UCSD-AML1 (cell line): ENCODE measurements at regions not wholly inside any gene's neighbourhood (a gene's known extent, or its start where the extent isn't known, plus 50 kb on each side); places are given as distances from the start of the nearest gene placed in this dataset.
"Not testable (repeated sequence)": the region's sequence is repeated elsewhere in the genome, so short reads cannot be mapped to it uniquely, and the experiment has no call there.

Experiments
- DNase-seq: peaks from one replicate; lab custom pipeline; 2025; ENCODE audit not compliant: unreplicated experiment; lab: John Stamatoyannopoulos, UW

GRCh38 chr9:96133321-96134021, 168.5 kb downstream of the HSD17B3 start:
- no peak for DNase-seq

GRCh38 chr9:96131825-96132224, 170.2 kb downstream of the HSD17B3 start:
- no peak for DNase-seq

- no peak for DNase-seq
Measured at GRCh38 chr9:96130970-96131369, 171.0 kb downstream of the HSD17B3 start.

DNA sequence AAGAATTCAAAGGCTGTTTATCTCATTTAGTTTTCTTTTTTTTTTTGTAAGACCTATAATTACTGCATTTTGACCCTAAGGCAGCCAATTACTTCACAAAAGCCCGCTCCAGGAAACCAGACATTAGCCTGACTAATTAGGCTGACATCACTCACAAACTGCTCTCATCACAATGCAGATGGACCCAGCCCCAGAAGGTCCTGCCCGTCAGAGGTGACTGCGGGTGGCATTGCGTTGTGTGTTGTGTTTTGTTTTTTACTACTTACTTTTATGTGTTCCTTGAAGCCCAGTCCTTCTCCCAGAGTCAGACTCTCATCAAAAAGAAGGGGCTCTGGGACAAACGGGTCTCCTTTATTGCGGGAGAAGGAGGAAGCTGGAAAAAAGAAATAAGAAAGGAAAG, 172.2 kb downstream of the HSD17B3 start:
- DNase-seq = no peak

DNA sequence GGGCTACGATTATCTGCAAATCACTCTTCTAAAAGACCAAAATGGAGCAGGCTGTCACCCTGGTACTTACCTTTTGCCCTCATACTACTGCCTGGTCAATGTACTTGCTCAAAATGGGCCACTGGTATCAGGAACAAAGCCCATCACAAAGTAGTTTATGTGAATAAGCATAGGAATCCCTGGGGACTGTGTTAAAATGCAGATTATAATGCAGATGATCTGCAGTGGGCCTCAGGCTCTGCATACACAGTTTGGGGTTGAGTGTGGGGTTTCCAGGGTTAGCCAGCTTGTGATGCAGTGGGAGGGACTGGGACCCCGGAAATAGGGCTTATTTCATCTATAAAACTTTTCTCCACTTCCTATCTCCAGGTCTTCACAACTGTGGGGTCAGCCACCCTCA, 173.1 kb downstream of the HSD17B3 start:
- DNase-seq = no peak

DNA sequence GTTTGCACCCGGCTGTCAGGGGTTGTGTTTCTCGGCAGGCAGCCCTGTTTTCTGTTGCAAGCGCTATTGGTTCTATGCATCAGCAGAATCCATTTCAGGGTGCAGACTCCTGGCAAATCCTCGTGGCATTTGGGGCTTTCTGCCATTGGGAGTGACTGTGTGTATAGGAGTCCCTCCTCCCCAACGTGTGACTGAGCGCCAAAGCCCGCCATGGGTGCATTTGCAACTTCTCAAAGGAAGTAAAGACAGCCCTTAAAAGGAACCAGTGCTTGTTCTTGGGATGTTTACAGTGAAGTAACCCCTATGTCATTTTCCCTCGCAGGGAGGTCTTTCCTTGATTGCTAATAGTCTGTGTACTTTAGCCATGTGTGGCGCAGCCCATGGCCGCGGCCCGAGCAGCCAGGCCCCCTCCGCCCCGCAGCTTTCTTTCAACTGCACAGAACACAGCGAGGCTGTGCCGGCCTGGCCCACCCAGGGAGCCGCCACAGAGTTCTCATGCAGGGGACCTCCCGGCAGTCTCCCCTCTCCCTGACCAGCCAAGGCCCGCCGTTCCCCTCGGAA, 175.6 kb downstream of the HSD17B3 start:
- DNase-seq = no peak

GRCh38 chr9:96125624-96126023, 176.4 kb downstream of the HSD17B3 start:
- no peak for DNase-seq

GRCh38 chr9:96122751-96123150, 179.2 kb downstream of the HSD17B3 start:
- DNase-seq = no peak

GRCh38 chr9:96122282-96122681, 179.7 kb downstream of the HSD17B3 start:
- no peak for DNase-seq

DNA sequence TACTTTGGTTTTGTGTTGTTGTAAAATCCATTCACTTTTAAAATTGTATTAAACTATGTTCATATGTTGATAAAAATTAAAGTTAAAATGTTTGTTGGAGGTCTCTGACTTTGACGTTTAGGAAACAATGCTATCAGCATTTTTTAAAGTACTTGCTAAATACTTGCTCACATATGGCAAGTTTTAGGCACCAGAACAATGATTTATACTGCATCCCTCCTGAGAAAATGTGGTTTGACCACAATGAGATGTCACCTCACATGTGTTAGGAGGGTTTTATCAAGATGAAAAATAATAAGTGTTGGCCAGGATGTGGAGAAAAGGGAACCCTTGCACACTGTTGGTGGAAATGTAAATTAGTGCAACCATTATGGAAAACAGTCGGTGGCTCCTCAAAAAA, 180.8 kb downstream of the HSD17B3 start:
- DNase-seq = no peak

- no peak for DNase-seq
Measured at GRCh38 chr9:96117398-96118080, 184.4 kb downstream of the HSD17B3 start.

DNA sequence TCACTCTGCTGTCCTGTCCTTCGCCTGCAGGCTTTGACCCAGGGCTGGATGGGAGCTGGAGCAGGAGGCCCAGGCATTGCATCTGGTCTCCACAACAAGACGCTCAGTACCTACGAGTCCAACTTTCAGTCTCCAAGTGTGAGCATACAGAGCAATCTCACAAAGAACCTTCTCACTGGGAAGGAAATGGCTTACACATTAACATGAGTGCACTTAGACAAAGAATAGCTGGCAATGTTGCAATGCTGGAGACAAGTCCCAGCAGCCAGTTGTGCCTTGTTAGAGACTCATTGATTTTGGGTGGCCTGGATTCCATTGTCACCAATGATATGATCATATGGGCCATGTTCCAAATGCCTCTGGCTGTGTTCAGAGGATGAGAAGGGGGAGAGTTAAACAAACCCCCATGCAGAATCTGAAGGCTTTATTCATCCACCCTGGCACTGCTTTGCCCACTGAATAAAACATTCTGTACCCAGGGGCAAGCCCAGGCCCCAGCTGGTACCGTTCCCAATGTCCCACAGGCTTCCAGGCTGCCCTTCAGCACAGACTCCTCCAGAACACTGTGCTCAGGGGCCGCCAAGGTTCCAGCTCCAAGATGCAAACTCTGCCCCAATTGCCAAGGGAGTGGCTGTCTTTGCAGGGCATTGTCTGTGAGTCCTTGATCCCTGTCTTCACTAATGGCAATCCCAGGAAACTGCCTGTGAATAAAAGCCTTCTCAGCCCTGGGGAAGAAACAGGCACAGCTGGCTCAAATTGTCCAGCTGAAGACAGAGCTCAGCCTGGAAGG, 185.5 kb downstream of the HSD17B3 start:
- no peak for DNase-seq

- no peak for DNase-seq
Measured at GRCh38 chr9:96115836-96116235, 186.1 kb downstream of the HSD17B3 start.

DNA sequence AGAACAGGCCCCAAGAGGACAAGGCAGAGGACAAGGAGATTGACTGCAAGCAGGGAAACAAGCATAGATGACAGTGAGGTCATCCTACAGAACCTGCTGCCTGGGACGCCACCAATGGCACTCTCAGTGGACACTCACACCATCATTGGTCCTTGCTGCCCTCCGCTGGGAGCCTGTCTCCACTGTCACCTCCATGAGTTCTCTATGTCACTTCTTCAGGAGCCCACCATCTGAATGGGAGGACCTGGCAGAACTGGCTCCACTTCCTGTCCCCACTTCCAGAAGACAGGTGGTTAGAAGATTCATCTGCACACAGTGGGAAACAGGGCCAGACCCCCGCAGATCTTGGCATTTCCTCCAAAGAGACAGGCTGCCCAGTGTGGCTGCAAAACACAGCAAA, 188.9 kb downstream of the HSD17B3 start:
- DNase-seq = no peak

- no peak for DNase-seq
Measured at GRCh38 chr9:96109680-96110351, 192.2 kb downstream of the HSD17B3 start.

- DNase-seq = no peak
Measured at GRCh38 chr9:96108691-96109380, 193.1 kb downstream of the HSD17B3 start.

DNA sequence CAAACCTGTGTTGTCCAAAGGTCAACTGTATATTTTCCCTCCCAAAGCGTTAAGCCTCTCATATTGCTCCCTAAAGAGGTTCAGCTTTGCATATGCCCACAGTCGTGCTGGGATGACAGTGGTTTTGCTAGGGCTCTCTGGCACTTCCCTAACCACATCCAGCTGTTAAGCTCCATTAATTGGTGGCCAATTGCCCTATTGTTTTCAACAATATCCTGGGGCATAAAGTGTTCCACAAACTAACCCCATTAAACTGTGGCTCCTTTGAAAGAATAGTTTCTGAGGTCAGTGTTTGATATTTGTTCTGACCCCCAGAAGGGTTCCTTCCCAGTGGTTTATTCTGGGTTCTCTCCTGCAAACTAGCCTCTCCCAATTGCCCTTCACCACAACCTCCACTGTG, 194.5 kb downstream of the HSD17B3 start:
- DNase-seq = no peak

DNA sequence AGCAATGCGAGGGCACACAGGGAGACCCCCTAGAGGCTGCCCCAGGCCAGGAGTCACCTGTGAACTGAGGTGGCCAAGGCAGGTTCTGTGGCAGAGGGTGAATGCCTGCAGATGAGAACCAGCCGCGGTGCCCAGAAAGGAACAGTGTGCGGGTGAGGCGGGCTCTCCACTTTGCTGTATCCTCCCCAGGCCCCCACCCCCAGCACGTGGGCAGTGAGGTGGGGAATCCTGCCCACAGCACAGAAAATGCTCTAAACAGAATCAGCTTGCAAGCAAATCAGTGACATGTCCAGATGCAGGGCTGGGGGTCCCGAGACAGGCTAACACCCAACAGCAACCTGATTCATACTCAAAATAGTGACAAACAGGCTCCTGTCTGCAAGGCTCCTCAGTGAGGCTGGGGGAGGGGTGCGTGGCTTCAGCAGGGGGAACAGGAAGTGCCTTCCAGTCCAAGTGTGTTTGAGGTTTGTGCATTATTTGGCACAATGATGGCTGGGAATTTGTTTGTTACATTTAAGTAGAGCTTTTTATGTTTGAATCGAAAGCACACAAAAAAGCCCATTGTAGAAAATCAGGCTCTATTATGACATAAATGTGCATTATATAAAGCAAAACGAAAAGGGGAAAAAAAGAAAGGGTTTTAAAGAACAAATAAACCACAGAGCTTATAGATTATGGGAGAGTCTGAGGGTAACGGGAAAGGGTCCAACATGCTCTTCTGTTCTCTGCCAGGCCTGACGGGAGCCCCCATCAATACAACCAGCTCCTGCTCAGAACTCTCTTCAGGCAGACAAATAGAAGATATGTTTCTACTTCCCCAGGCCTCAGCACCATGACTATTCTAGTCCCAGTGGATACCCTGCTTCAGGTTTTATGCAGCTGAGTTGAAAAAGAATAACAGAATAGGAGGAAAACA, 201.3 kb downstream of the HSD17B3 start:
- no peak for DNase-seq

DNA sequence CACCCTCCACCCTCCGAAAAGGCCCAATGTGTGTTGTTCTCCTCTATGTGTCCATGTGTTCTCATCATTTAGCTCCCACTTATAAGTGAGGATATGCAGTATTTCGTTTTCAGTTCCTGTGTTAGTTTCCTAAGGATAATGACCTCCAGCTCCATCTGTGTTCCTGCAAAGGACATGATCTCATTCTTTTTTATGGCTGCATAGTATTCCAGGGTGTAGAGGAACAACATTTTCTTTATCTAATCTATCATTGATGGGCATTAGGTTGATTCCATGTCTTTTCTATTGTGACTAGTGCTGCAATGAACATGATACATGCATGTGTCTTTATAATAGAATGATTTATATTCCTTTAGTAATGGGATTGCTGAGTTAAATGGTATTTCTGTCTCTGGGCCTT, 211.3 kb downstream of the HSD17B3 start:
- not testable (repeated sequence) for DNase-seq
